ENCODE measurements at regions not wholly inside any gene's neighbourhood (a gene's known extent, or its start where the extent isn't known, plus 50 kb on each side); places are given as distances from the start of the nearest gene placed in this dataset.
"Not testable (repeated sequence)": the region's sequence is repeated elsewhere in the genome, so short reads cannot be mapped to it uniquely, and the experiment has no call there.

- no peak overlapping the region for H3K4me3 ChIP-seq
- no peaks in the 10 kb centered on the region for H3K4me1 ChIP-seq
- no peak for TF ChIP-seq POLR2AphosphoS5 (IDR thresholded peaks at IDR 0.05)
- TF ChIP-seq EP300 (IDR thresholded peaks at IDR 0.05): no peak
- TF ChIP-seq CTCF (IDR thresholded peaks at IDR 0.05): no peak
- no peak for TF ChIP-seq POLR2A (IDR thresholded peaks at IDR 0.05)
- no peak overlapping the region for H3K27ac ChIP-seq
- intact Hi-C loops (cut with DNase I; ENCODE audit: low total_unique reads): no loop called here
- H3K36me3 ChIP-seq: no peaks in the 10 kb centered on the region
- 86 to 100% (median 94%) methylated on average over 1 to 3 of the region's 3 CpGs for WGBS, 5 donors
- no peaks in the 10 kb centered on the region for H3K27me3 ChIP-seq
- peaks cover 0 to 40% (median 17%) of the 10 kb centered on the region in 4 donors for H3K9me3 ChIP-seq
- DNase-seq: no peak
These were observed 136.3 kb downstream of the ZNF248 start for GRCh38 chr10:37721100-37721499.

DNA sequence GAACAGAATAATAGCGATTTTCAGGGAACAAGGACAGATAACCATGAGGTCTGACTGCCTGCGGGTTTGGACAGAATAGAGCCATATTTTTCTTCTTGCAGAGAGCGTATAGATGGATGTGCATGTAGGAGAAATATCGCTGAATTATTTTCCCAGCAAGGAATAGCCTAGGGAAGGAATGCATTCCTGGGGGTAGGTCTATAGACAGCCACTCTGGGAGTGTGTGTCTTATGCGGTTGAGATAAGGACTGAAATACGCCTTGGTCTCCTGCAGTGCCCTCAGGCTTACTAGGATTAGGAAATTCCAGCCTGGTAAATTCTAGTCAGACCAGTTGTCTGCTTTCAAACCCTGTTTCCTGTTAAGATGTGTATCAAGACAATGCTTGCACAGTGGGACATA, 139.3 kb downstream of the ZNF248 start:
- peaks cover 0 to 42% (median 18%) of the 10 kb centered on the region in 4 donors for H3K9me3 ChIP-seq
- H3K4me3 ChIP-seq; DNase-seq; H3K27me3 ChIP-seq; H3K27ac ChIP-seq; H3K4me1 ChIP-seq; H3K36me3 ChIP-seq; intact Hi-C loops (cut with DNase I; ENCODE audit: low total_unique reads): not testable (repeated sequence)
- WGBS, 5 donors: 78 to 85% (median 81%) methylated on average over 6 of the region's 6 CpGs

- no peak overlapping the region for H3K27ac ChIP-seq
- WGBS, 5 donors: 50 to 72% (median 56%) methylated on average over 3 of the region's 3 CpGs
These were observed 143.8 kb downstream of the ZNF248 start for GRCh38 chr10:37713642-37714041.

GRCh38 chr10:37713132-37713501, 144.3 kb downstream of the ZNF248 start:
- no peak for TF ChIP-seq POLR2AphosphoS5 (IDR thresholded peaks at IDR 0.05)
- TF ChIP-seq POLR2A (IDR thresholded peaks at IDR 0.05): no peak
- no peak for TF ChIP-seq EP300 (IDR thresholded peaks at IDR 0.05)
- TF ChIP-seq CTCF (IDR thresholded peaks at IDR 0.05): no peak
- no peak for DNase-seq

More at GRCh38 chr10:37713642-37714041, 143.8 kb downstream of the ZNF248 start:
- Histone ChIP-seq H3K9me3 (peaks cover 0 to 28% (median 12%) of the 10 kb centered on the region in 4 donors), H3K4me3 (no peak overlapping the region), H3K4me1 (peaks cover 0 to 17% (median 0%) of the 10 kb centered on the region in 4 donors), H3K36me3 (no peaks in the 10 kb centered on the region), H3K27me3 (no peaks in the 10 kb centered on the region)
- TF ChIP-seq POLR2A (IDR thresholded peaks at IDR 0.05) (no peak), EP300 (IDR thresholded peaks at IDR 0.05) (no peak), CTCF (IDR thresholded peaks at IDR 0.05) (no peak), POLR2AphosphoS5 (IDR thresholded peaks at IDR 0.05) (no peak)
- no peak for DNase-seq
- intact Hi-C loops (cut with DNase I; ENCODE audit: low total_unique reads): no loop called here

DNA sequence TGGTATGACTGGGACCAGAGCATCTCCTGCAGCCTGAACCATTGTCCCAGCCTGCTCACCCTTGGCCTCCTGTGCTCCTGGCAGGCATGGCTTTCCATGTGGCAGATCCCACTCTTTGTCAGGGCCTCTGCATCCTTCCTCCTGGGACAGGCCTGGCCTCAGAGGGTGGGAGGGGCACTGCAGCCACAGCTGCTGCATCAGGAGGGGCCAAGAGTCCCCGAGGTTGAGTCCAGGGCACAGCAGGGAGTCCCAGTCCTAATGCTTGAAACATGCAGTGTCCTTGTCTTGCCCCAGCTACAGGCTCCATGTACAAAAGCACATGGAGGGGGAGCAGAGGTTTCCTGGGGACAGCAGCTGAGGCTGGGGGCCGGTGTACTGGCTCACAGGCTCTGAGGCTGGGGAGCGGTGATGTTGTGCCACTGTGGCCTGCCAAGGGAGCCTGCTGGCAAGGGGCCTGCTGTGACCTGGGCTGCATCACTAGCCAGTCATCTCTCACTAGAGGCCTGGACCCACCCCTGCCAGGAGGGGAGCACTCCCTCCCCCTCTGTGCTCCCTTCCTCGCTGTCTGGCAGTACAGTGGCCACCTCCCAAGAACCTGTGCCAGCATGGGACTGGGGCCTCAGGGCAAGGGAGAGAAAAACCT, 144.8 kb downstream of the ZNF248 start:
- Histone ChIP-seq H3K36me3 (no peaks in the 10 kb centered on the region), H3K9me3 (peaks cover 0 to 18% (median 5%) of the 10 kb centered on the region in 4 donors), H3K4me3 (no peak overlapping the region), H3K4me1 (peaks cover 0 to 17% (median 0%) of the 10 kb centered on the region in 4 donors), H3K27me3 (no peaks in the 10 kb centered on the region), H3K27ac (no peak overlapping the region)
- no peak for TF ChIP-seq CTCF (IDR thresholded peaks at IDR 0.05)
- no peak for TF ChIP-seq POLR2AphosphoS5 (IDR thresholded peaks at IDR 0.05)
- no peak for TF ChIP-seq POLR2A (IDR thresholded peaks at IDR 0.05)
- no peak for TF ChIP-seq EP300 (IDR thresholded peaks at IDR 0.05)
- 49 to 92% (median 73%) methylated on average over 2 to 4 of the region's 4 CpGs for WGBS, 5 donors
- no peak for DNase-seq
- intact Hi-C loops (cut with DNase I; ENCODE audit: low total_unique reads): no loop called here

More at GRCh38 chr10:37713132-37713501, 144.3 kb downstream of the ZNF248 start:
- 52 to 71% (median 63%) methylated on average over 3 of the region's 3 CpGs for WGBS, 5 donors
- intact Hi-C loops (cut with DNase I; ENCODE audit: low total_unique reads): no loop called here
- peaks cover 0 to 23% (median 8%) of the 10 kb centered on the region in 4 donors for H3K9me3 ChIP-seq
- no peaks in the 10 kb centered on the region for H3K36me3 ChIP-seq
- peaks cover 0 to 17% (median 0%) of the 10 kb centered on the region in 4 donors for H3K4me1 ChIP-seq
- no peak overlapping the region for H3K4me3 ChIP-seq
- no peak overlapping the region for H3K27ac ChIP-seq
- H3K27me3 ChIP-seq: no peaks in the 10 kb centered on the region
